GM23338 (cell line): ENCODE measurements at regions not wholly inside any gene's neighbourhood (a gene's known extent, or its start where the extent isn't known, plus 50 kb on each side); places are given as distances from the start of the nearest gene placed in this dataset.

Experiments used
- ATAC-seq: fragments of 200-7000 bp; cut with Tn5 transposase; 3 replicates; pipeline ENCODE4 v1.9.1; 2020
- DNase-seq: peaks from one replicate; pipeline ENCODE4 v3.0.0-alpha.2; 2015; ENCODE audit warnings: low spot score
- H2AFZ ChIP-seq: fragments of 200-600 bp; sonication (generic); 2 replicates; pipeline ENCODE4 v1.8.0; 2016; ENCODE audit warnings: antibody characterized with exemption, mild to moderate bottlenecking, moderate library complexity
- H3F3A ChIP-seq: fragments of 200-600 bp; sonication (generic); replicated peaks from 2 replicates; pipeline ENCODE4 v1.8.0; 2017; ENCODE audit warnings: antibody characterized with exemption, mixed run types, low read depth
- H3K27ac ChIP-seq: fragments of 200-600 bp; sonication (generic); 2 replicates; pipeline ENCODE4 v1.6.1; 2016; ENCODE audit warnings: low read depth
- H3K27me3 ChIP-seq: fragments of 200-600 bp; sonication (generic); 2 replicates; pipeline ENCODE4 v1.8.0; 2016; ENCODE audit warnings: mild to moderate bottlenecking, mixed run types, moderate library complexity; ENCODE audit not compliant: insufficient read depth
- H3K36me3 ChIP-seq: fragments of 200-600 bp; sonication (generic); 2 replicates; pipeline ENCODE4 v1.8.0; 2016; ENCODE audit warnings: mild to moderate bottlenecking; ENCODE audit not compliant: insufficient read depth
- H3K4me1 ChIP-seq: fragments of 200-600 bp; sonication (generic); 2 replicates; pipeline ENCODE4 v1.8.0; 2016; ENCODE audit warnings: mild to moderate bottlenecking, moderate library complexity; ENCODE audit not compliant: insufficient read depth
- H3K4me2 ChIP-seq: fragments of 200-600 bp; sonication (generic); 2 replicates; pipeline ENCODE4 v1.7.1; 2017; ENCODE audit warnings: mixed run types
- H3K4me3 ChIP-seq: fragments of 200-600 bp; sonication (generic); 2 replicates; pipeline ENCODE4 v1.6.1; 2016; ENCODE audit warnings: mixed run types
- H3K79me2 ChIP-seq: fragments of 200-600 bp; sonication (generic); replicated peaks from 2 replicates; pipeline ENCODE4 v1.8.0; 2017; ENCODE audit warnings: mild to moderate bottlenecking; ENCODE audit not compliant: insufficient read depth
- H3K9me2 ChIP-seq: fragments of 200-600 bp; sonication (generic); 2 replicates; pipeline ENCODE4 v1.8.0; 2017; ENCODE audit not compliant: insufficient read depth
- H4K20me1 ChIP-seq: fragments of 200-600 bp; sonication (generic); replicated peaks from 2 replicates; pipeline ENCODE4 v1.8.0; 2017; ENCODE audit warnings: mild to moderate bottlenecking; ENCODE audit not compliant: insufficient read depth
- H3K27ac Mint-ChIP-seq: 2 replicates; pipeline ENCODE4 v1.8.0; 2020; ENCODE audit warnings: inconsistent platforms, mild to moderate bottlenecking, moderate library complexity, mixed read lengths
- H3K27me3 Mint-ChIP-seq: 3 replicates; pipeline ENCODE4 v1.8.0; 2022; ENCODE audit warnings: low read depth, mild to moderate bottlenecking, moderate library complexity, mixed read lengths, inconsistent platforms; ENCODE audit not compliant: insufficient read depth, poor library complexity
- H3K36me3 Mint-ChIP-seq: 3 replicates; pipeline ENCODE4 v1.8.0; 2021; ENCODE audit warnings: low read depth, mild to moderate bottlenecking, inconsistent platforms, moderate library complexity, mixed read lengths
- H3K4me1 Mint-ChIP-seq: 3 replicates; pipeline ENCODE4 v1.8.0; 2020; ENCODE audit warnings: mild to moderate bottlenecking, inconsistent platforms, mixed read lengths
- H3K4me3 Mint-ChIP-seq: 3 replicates; pipeline ENCODE4 v1.8.0; 2021; ENCODE audit warnings: moderate library complexity, mild to moderate bottlenecking, inconsistent platforms, mixed read lengths
- H3K9me3 Mint-ChIP-seq: 3 replicates; pipeline ENCODE4 v1.8.0; 2020; ENCODE audit warnings: moderate library complexity, mild to moderate bottlenecking, inconsistent platforms, mixed read lengths
- CREB1 ChIP-seq: fragments of 250-450 bp; sonication (Bioruptor Pico); IDR thresholded peaks from 2 replicates; pipeline ENCODE4 v1.5.0; 2020; ENCODE audit warnings: low read depth, mild to moderate bottlenecking, moderate library complexity
- EZH2 ChIP-seq: fragments of 200-600 bp; sonication (generic); IDR thresholded peaks from one replicate; pipeline ENCODE4 v1.8.0; 2017; ENCODE audit warnings: antibody characterized with exemption, mild to moderate bottlenecking, low read depth; ENCODE audit not compliant: unreplicated experiment
- EZH2phosphoT487 ChIP-seq: fragments of 200-600 bp; sonication (generic); IDR thresholded peaks from one replicate; pipeline ENCODE4 v1.8.1; 2018; ENCODE audit warnings: antibody characterized with exemption; ENCODE audit not compliant: unreplicated experiment
- JUNB ChIP-seq: IDR thresholded peaks from one replicate; pipeline ENCODE4 v1.6.1; 2016; ENCODE audit warnings: antibody characterized with exemption; ENCODE audit not compliant: unreplicated experiment
- NANOG ChIP-seq: IDR thresholded peaks from 2 replicates; pipeline ENCODE4 v1.6.1; 2016; ENCODE audit warnings: antibody characterized with exemption, borderline replicate concordance
- POLR2AphosphoS5 ChIP-seq: IDR thresholded peaks from 2 replicates; pipeline ENCODE4 v1.6.1; 2016; ENCODE audit warnings: antibody characterized with exemption, low read depth
- STAT1 ChIP-seq: IDR thresholded peaks from one replicate; pipeline ENCODE4 v1.6.1; 2016; ENCODE audit warnings: antibody characterized with exemption; ENCODE audit not compliant: unreplicated experiment
- ZNF114 ChIP-seq: fragments of 250-450 bp; sonication (Bioruptor Pico); IDR thresholded peaks from 2 replicates; pipeline ENCODE4 v1.5.0; 2020; ENCODE audit warnings: mild to moderate bottlenecking, moderate library complexity
- ZNF331 ChIP-seq: fragments of 250-450 bp; sonication (Bioruptor Pico); IDR thresholded peaks from 2 replicates; pipeline ENCODE4 v1.5.0; 2020; ENCODE audit warnings: low read depth, mild to moderate bottlenecking, moderate library complexity
- TF ChIP-seq, protein P1 (sequence below): IDR thresholded peaks from one replicate; pipeline ENCODE4 v1.6.1; 2018; ENCODE audit warnings: antibody characterized with exemption; ENCODE audit not compliant: unreplicated experiment
- TF ChIP-seq, protein P2 (sequence below): IDR thresholded peaks from 2 replicates; pipeline ENCODE4 v1.6.1; 2016; ENCODE audit warnings: antibody characterized with exemption
- TF ChIP-seq, protein P3 (sequence below), 2 experiments: fragments of 200-600 bp in 1 of 2; sonication (generic) in 1 of 2; conservative IDR thresholded peaks; 2 replicates each; pipeline versions ENCODE4 v1.5.1 to v1.6.1; 2016 to 2017; ENCODE audit warnings: antibody characterized with exemption in 2 of 2, low read depth in 2 of 2, mild to moderate bottlenecking in 2 of 2, moderate library complexity in 1 of 2

DNA sequence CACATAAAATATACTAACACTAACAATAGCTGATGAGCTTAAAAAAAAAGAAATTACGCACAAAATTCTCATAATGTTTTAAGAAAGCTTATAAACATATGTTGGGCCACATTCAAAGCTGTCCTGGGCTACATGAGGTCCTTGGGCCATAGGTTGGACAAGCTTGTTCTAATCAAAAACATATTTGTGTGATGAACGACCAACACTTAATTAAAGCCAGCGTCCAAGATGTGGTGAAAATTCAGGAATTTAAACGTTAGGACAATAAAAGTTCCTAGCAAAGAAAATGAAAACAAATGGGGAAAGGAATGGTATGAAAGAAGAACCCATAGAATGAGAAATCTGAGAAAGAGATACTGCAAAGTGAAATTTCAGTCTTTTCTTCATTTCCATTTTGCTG lies 429.6 kb upstream of the DMAC1 start:
- Histone ChIP-seq H3K79me2 (no peaks in the 10 kb centered on the region), H3K27me3 (no peaks in the 10 kb centered on the region), H4K20me1 (no peaks in the 10 kb centered on the region), H3K4me3 (no peak overlapping the region), H3K4me1 (no peaks in the 10 kb centered on the region), H3K9me2 (no peaks in the 10 kb centered on the region), H2AFZ (no peak overlapping the region), H3K4me2 (no peak overlapping the region), H3K36me3 (no peaks in the 10 kb centered on the region), H3K27ac (no peak overlapping the region), H3F3A (no peaks in the 10 kb centered on the region)
- ATAC-seq (no peak), DNase-seq (no peak)
- H3K27ac Mint-ChIP-seq, result no peak overlapping the region
- no peaks in the 10 kb centered on the region for H3K36me3 Mint-ChIP-seq
- TF ChIP-seq, protein P1, sequence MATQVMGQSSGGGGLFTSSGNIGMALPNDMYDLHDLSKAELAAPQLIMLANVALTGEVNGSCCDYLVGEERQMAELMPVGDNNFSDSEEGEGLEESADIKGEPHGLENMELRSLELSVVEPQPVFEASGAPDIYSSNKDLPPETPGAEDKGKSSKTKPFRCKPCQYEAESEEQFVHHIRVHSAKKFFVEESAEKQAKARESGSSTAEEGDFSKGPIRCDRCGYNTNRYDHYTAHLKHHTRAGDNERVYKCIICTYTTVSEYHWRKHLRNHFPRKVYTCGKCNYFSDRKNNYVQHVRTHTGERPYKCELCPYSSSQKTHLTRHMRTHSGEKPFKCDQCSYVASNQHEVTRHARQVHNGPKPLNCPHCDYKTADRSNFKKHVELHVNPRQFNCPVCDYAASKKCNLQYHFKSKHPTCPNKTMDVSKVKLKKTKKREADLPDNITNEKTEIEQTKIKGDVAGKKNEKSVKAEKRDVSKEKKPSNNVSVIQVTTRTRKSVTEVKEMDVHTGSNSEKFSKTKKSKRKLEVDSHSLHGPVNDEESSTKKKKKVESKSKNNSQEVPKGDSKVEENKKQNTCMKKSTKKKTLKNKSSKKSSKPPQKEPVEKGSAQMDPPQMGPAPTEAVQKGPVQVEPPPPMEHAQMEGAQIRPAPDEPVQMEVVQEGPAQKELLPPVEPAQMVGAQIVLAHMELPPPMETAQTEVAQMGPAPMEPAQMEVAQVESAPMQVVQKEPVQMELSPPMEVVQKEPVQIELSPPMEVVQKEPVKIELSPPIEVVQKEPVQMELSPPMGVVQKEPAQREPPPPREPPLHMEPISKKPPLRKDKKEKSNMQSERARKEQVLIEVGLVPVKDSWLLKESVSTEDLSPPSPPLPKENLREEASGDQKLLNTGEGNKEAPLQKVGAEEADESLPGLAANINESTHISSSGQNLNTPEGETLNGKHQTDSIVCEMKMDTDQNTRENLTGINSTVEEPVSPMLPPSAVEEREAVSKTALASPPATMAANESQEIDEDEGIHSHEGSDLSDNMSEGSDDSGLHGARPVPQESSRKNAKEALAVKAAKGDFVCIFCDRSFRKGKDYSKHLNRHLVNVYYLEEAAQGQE, result no peak
- no peak for TF ChIP-seq CREB1 (CRISPR knock-in tag)
- TF ChIP-seq NANOG, result no peak
- TF ChIP-seq ZNF331, result no peak
- no peak for TF ChIP-seq JUNB
- no peak for TF ChIP-seq POLR2AphosphoS5
- TF ChIP-seq STAT1, result no peak
- TF ChIP-seq, protein P2, sequence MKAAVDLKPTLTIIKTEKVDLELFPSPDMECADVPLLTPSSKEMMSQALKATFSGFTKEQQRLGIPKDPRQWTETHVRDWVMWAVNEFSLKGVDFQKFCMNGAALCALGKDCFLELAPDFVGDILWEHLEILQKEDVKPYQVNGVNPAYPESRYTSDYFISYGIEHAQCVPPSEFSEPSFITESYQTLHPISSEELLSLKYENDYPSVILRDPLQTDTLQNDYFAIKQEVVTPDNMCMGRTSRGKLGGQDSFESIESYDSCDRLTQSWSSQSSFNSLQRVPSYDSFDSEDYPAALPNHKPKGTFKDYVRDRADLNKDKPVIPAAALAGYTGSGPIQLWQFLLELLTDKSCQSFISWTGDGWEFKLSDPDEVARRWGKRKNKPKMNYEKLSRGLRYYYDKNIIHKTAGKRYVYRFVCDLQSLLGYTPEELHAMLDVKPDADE, result no peak
- TF ChIP-seq EZH2, result no peak
- no peak for TF ChIP-seq ZNF114 (CRISPR knock-in tag)
- TF ChIP-seq EZH2phosphoT487, result no peak
- H3K4me3 Mint-ChIP-seq, result no peak overlapping the region
- H3K9me3 Mint-ChIP-seq, result no peaks in the 10 kb centered on the region
- peaks cover 6% of the 10 kb centered on the region; the same call in 2 of the 3 replicates for H3K4me1 Mint-ChIP-seq
- H3K27me3 Mint-ChIP-seq, result no peaks in the 10 kb centered on the region

DNA sequence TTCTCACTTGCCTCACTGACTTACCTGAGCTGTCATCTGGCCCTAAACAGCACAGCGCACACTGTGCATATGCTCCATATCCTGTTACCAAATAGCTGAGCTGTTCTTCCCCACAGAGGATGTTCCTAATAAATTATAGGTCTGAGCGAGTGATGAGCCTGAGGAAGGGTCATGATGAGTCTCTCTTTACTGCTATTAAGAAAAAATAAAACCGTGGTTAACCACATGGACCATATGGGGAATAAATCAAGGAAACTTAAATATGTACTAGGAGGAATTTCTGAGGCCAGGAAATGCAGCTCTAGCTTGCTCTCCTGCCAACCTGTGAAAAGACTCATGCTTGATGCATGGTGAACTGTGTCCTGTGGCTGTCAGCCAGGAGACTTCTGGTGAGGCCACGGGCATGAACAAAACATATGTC lies 424.8 kb upstream of the DMAC1 start:
- Mint-ChIP-seq H3K9me3 (no peaks in the 10 kb centered on the region; the same call in 2 of the 3 replicates), H3K4me3 (no peak overlapping the region), H3K36me3 (no peaks in the 10 kb centered on the region; the same call in 2 of the 3 replicates), H3K4me1 (peaks cover 3% of the 10 kb centered on the region; the same call in 1 of the 3 replicates), H3K27ac (no peak overlapping the region), H3K27me3 (peaks cover 2% of the 10 kb centered on the region)
- DNase-seq (no peak), ATAC-seq (no peak)
- Histone ChIP-seq H3F3A (no peaks in the 10 kb centered on the region), H3K36me3 (no peaks in the 10 kb centered on the region), H2AFZ (no peak overlapping the region; the same call in 1 of the 2 replicates), H3K4me2 (no peak overlapping the region), H3K79me2 (no peaks in the 10 kb centered on the region), H3K27me3 (no peaks in the 10 kb centered on the region), H3K9me2 (no peaks in the 10 kb centered on the region), H3K27ac (no peak overlapping the region), H3K4me3 (no peak overlapping the region), H4K20me1 (no peaks in the 10 kb centered on the region), H3K4me1 (no peaks in the 10 kb centered on the region)
- TF ChIP-seq NANOG (no peak), STAT1 (no peak), POLR2AphosphoS5 (no peak), JUNB (no peak), ZNF331 (no peak), ZNF114 (CRISPR knock-in tag) (no peak), EZH2 (no peak), EZH2phosphoT487 (no peak)
- TF ChIP-seq, protein P1, result no peak
- TF ChIP-seq, protein P2, result no peak
- TF ChIP-seq, protein P3, sequence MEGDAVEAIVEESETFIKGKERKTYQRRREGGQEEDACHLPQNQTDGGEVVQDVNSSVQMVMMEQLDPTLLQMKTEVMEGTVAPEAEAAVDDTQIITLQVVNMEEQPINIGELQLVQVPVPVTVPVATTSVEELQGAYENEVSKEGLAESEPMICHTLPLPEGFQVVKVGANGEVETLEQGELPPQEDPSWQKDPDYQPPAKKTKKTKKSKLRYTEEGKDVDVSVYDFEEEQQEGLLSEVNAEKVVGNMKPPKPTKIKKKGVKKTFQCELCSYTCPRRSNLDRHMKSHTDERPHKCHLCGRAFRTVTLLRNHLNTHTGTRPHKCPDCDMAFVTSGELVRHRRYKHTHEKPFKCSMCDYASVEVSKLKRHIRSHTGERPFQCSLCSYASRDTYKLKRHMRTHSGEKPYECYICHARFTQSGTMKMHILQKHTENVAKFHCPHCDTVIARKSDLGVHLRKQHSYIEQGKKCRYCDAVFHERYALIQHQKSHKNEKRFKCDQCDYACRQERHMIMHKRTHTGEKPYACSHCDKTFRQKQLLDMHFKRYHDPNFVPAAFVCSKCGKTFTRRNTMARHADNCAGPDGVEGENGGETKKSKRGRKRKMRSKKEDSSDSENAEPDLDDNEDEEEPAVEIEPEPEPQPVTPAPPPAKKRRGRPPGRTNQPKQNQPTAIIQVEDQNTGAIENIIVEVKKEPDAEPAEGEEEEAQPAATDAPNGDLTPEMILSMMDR (conservative IDR thresholded peaks at IDR 0.05; ENCODE audit: low read depth in 2 of 2), result no peak
